SK-N-MC (cell line): ENCODE measurements at regions not wholly inside any gene's neighbourhood (a gene's known extent, or its start where the extent isn't known, plus 50 kb on each side); places are given as distances from the start of the nearest gene placed in this dataset.

Source experiments
- EZH2 ChIP-seq: fragments of 200-600 bp; sonication (generic); IDR thresholded peaks from one replicate; pipeline ENCODE4 v1.6.1; 2017; ENCODE audit warnings: antibody characterized with exemption
- FOXP2 ChIP-seq: optimal IDR thresholded peaks from 2 replicates; pipeline ENCODE3; 2011; ENCODE audit warnings: mild to moderate bottlenecking, moderate library complexity; ENCODE audit not compliant: insufficient read depth; ENCODE audit errors: extremely low read length, control extremely low read depth
- POLR2AphosphoS5 ChIP-seq: IDR thresholded peaks from 2 replicates; pipeline ENCODE4 v1.6.1; 2012; ENCODE audit warnings: mild to moderate bottlenecking, low read depth, low read length, borderline replicate concordance

DNA sequence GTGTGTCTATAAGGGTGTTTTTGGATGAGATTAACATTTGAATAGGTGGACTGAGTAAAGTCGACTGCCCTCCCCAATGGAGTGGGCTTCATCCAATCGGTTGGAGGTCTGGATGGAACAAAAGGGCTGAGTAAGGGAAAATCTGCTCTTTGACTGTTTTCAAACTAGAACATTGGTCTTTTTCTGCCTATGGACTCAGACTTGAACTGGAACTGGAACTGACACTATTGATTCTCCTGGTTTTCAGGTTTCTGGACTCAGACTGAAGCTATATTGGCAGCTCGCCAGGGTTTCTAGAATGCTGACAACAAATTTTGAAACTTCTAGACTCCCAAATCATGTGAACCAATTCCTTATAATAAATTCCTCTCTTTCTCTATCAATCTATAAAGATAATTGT lies 498.9 kb upstream of the EPHA7 start:
- TF ChIP-seq POLR2AphosphoS5 (no peak), EZH2 (no peak), FOXP2 (no peak)
